SK-N-SH (cell line): ENCODE measurements at regions not wholly inside any gene's neighbourhood (a gene's known extent, or its start where the extent isn't known, plus 50 kb on each side); places are given as distances from the start of the nearest gene placed in this dataset.

Experiments used
- FOXM1 ChIP-seq: IDR thresholded peaks from 2 replicates; pipeline ENCODE4 v1.4.0; 2012; ENCODE audit warnings: low read depth, mild to moderate bottlenecking
- PBX3 ChIP-seq: IDR thresholded peaks from 2 replicates; pipeline ENCODE4; 2012
- RFX5 ChIP-seq: IDR thresholded peaks from 2 replicates; pipeline ENCODE4 v1.6.1; 2012; ENCODE audit warnings: mild to moderate bottlenecking, improper control_type of control experiment, low read length

GRCh38 chr4:112910109-112910736 is 139.2 kb upstream of the ANK2 start:
- no peak for TF ChIP-seq FOXM1
- peak; percentile 74 for TF ChIP-seq PBX3
- no peak for TF ChIP-seq RFX5
